C4-2B (cell line): ENCODE measurements at regions not wholly inside any gene's neighbourhood (a gene's known extent, or its start where the extent isn't known, plus 50 kb on each side); places are given as distances from the start of the nearest gene placed in this dataset.

ENCODE experiments used
- CTCF ChIP-seq: fragments of 450-650 bp; conservative IDR thresholded peaks from 2 replicates; pipeline ENCODE4 v1.5.1; 2017; ENCODE audit warnings: mild to moderate bottlenecking
- ZFX ChIP-seq: fragments of 450-650 bp; IDR thresholded peaks from 2 replicates; pipeline ENCODE4 v1.6.1; 2017

DNA sequence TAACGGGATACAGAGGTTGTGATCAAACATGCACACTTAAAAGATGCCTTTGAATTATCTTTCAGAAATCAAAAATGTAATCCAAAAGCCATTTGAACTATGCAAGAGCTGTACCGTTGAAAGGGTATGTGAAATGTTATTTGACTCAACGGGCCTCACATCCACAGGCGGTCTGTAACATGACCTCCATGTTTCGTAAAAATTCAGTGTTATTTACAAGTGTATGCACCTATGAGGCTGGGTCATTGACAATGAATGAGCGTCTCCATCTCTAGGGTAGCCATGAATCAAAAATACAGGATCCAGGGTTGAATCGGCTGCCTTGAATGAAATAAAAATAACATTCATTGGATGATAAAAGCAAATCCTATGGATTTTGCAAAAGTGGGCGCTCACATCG, 100.1 kb downstream of the CRLF2 start:
- no peak for TF ChIP-seq CTCF
- TF ChIP-seq ZFX: no peak
